HCT116 (cell line): ENCODE measurements at regions not wholly inside any gene's neighbourhood (a gene's known extent, or its start where the extent isn't known, plus 50 kb on each side); places are given as distances from the start of the nearest gene placed in this dataset.
A peak's percentile ranks its signal among the peaks of the same experiment; 100 is the strongest.

Source experiments
- ATAC-seq: fragments of 200-7000 bp; cut with Tn5 transposase; 2 replicates; pipeline ENCODE4 v1.9.1; 2020; ENCODE audit warnings: mild to moderate bottlenecking, moderate library complexity
- BruUV-seq: library from RNA; stranded (reverse); fragments of 400-500 nt; replicated peaks from 2 replicates; lab custom pipeline; 2021; lab: Mats Ljungman, UMichigan
- CTCF ChIA-PET: fragments of 300-600 bp; sonication (Branson Sonifier 250); formaldehyde crosslinking; loops from one replicate; lab custom pipeline; 2021; ENCODE audit warnings: antibody characterized with exemption; lab: Charles Lee
- POLR2A ChIA-PET: fragments of 300-600, 350-600 bp; sonication (Branson Sonifier 250); formaldehyde crosslinking; loops from one replicate; lab custom pipeline; 2021; ENCODE audit warnings: antibody characterized with exemption; lab: Charles Lee
- RAD21 ChIA-PET, 2 experiments: fragments of 300-600 bp; sonication (Branson Sonifier 250); formaldehyde crosslinking; loops; one replicate each; lab custom pipeline; 2023; ENCODE audit warnings: low total read pairs in 2 of 2; ENCODE audit not compliant: uncharacterized antibody in 2 of 2, unreplicated experiment in 2 of 2, low non-redundant PET in 1 of 2; lab: Charles Lee
- DNase-seq: peaks from one replicate; pipeline ENCODE4 v3.0.0-alpha.2; 2010; ENCODE audit warnings: low read depth, low spot score
- H2AFZ ChIP-seq: fragments of 200-600 bp; shearing (Covaris generic), sonication (generic); 2 replicates; pipeline ENCODE4 v1.6.1; 2017; ENCODE audit warnings: low read depth, mixed run types, mixed read lengths, antibody characterized with exemption, low read length; ENCODE audit not compliant: poor library complexity, severe bottlenecking
- H3K27ac ChIP-seq: 2 replicates; pipeline ENCODE4 v1.5.1; 2012; ENCODE audit warnings: low read depth, low read length
- H3K27me3 ChIP-seq: fragments of 200-600 bp; sonication (generic); 2 replicates; pipeline ENCODE4 v1.6.1; 2016; ENCODE audit warnings: mixed run types, low read length, mixed read lengths; ENCODE audit not compliant: insufficient read depth
- H3K36me3 ChIP-seq, 2 experiments: fragments of 200-500 bp in 1 of 2; fragments of 200-600 bp in 1 of 2; sonication (Bioruptor generic) in 1 of 2; sonication (generic) in 1 of 2; 2 replicates each; pipeline versions ENCODE4 v1.5.1 to v1.6.1; 2014 to 2016; ENCODE audit warnings: low read length in 2 of 2, inconsistent platforms in 1 of 2, mixed read lengths in 1 of 2, mixed run types in 1 of 2; ENCODE audit not compliant: insufficient read depth in 2 of 2, control insufficient read depth in 1 of 2
- H3K4me1 ChIP-seq, 2 experiments: fragments of 200-600 bp in 1 of 2; sonication (generic) in 1 of 2; 2 replicates each; pipeline versions ENCODE4 v1.5.1 to v1.6.1; 2012 to 2017; ENCODE audit warnings: low read length in 2 of 2, inconsistent platforms in 1 of 2, mild to moderate bottlenecking in 1 of 2, mixed read lengths in 1 of 2, mixed run types in 1 of 2, moderate library complexity in 1 of 2; ENCODE audit not compliant: insufficient read depth in 2 of 2, control insufficient read depth in 1 of 2
- H3K4me2 ChIP-seq: fragments of 200-600 bp; sonication (generic); 2 replicates; pipeline ENCODE4 v1.6.1; 2017; ENCODE audit warnings: mixed run types, low read length, mixed read lengths
- H3K4me3 ChIP-seq, 2 experiments: fragments of 200-600 bp in 1 of 2; sonication (generic) in 1 of 2; replicated peaks in 1 of 2; 2 replicates each; pipeline ENCODE4 v1.5.1; 2011 to 2016; ENCODE audit warnings: low read length in 2 of 2, control low read depth in 1 of 2, low read depth in 1 of 2, mild to moderate bottlenecking in 1 of 2, mixed read lengths in 1 of 2, mixed run types in 1 of 2
- H3K79me2 ChIP-seq: fragments of 200-600 bp; sonication (generic); 2 replicates; pipeline ENCODE4 v1.6.1; 2017; ENCODE audit warnings: mild to moderate bottlenecking, mixed run types, low read length, moderate library complexity, mixed read lengths; ENCODE audit not compliant: insufficient read depth
- H3K9ac ChIP-seq: fragments of 200-600 bp; sonication (generic); 2 replicates; pipeline ENCODE4 v1.6.1; 2016; ENCODE audit warnings: low read length, mixed read lengths
- H3K9me2 ChIP-seq: fragments of 200-600 bp; sonication (generic), shearing (Covaris generic); 2 replicates; pipeline ENCODE4 v1.6.1; 2017; ENCODE audit warnings: mixed run types, mild to moderate bottlenecking, moderate library complexity; ENCODE audit not compliant: insufficient read depth
- H3K9me3 ChIP-seq, 2 experiments: fragments of 200-500 bp in 1 of 2; fragments of 200-600 bp in 1 of 2; sonication (Bioruptor generic) in 1 of 2; sonication (generic) in 1 of 2; 2 replicates each; pipeline ENCODE4 v1.6.1; 2014 to 2017; ENCODE audit warnings: low read length in 2 of 2, mixed read lengths in 2 of 2, inconsistent platforms in 1 of 2, low read depth in 1 of 2, mild to moderate bottlenecking in 1 of 2, mixed run types in 1 of 2, moderate library complexity in 1 of 2; ENCODE audit not compliant: control insufficient read depth in 1 of 2, insufficient read depth in 1 of 2
- H4K20me1 ChIP-seq: fragments of 200-600 bp; sonication (generic), shearing (Covaris generic); 2 replicates; pipeline ENCODE4 v1.6.1; 2017; ENCODE audit warnings: mixed run types, mild to moderate bottlenecking, moderate library complexity; ENCODE audit not compliant: insufficient read depth
- ATF3 ChIP-seq: IDR thresholded peaks from 2 replicates; pipeline ENCODE4 v1.6.1; 2012
- CBX3 ChIP-seq: IDR thresholded peaks from 2 replicates; pipeline ENCODE4 v1.6.1; 2012; ENCODE audit warnings: low read depth
- CEBPB ChIP-seq: IDR thresholded peaks from 2 replicates; pipeline ENCODE4 v1.6.1; 2012; ENCODE audit warnings: low read depth
- CTCF ChIP-seq, 3 experiments: fragments of 200-600 bp in 1 of 3; sonication (generic) in 1 of 3; IDR thresholded peaks in 2 of 3; conservative IDR thresholded peaks in 1 of 3; 2 replicates each; pipeline ENCODE4 v1.5.1; 2012 to 2017; ENCODE audit warnings: low read depth in 2 of 3, low read length in 2 of 3, antibody characterized with exemption in 1 of 3, borderline replicate concordance in 1 of 3, control low read depth in 1 of 3, mild to moderate bottlenecking in 1 of 3, mixed read lengths in 1 of 3, mixed run types in 1 of 3, moderate library complexity in 1 of 3; ENCODE audit not compliant: insufficient read depth in 1 of 3
- ELF1 ChIP-seq: IDR thresholded peaks from 2 replicates; pipeline ENCODE4 v1.6.1; 2012; ENCODE audit warnings: low read depth, borderline replicate concordance
- EZH2 ChIP-seq: fragments of 200-600 bp; sonication (generic); IDR thresholded peaks from 2 replicates; pipeline ENCODE4 v1.6.1; 2017; ENCODE audit warnings: antibody characterized with exemption, mixed run types
- EZH2phosphoT487 ChIP-seq: fragments of 200-600 bp; IDR thresholded peaks from 2 replicates; pipeline ENCODE4 v1.6.1; 2018; ENCODE audit warnings: antibody characterized with exemption, borderline replicate concordance
- FOSL1 ChIP-seq: IDR thresholded peaks from 2 replicates; pipeline ENCODE4 v1.6.1; 2012; ENCODE audit warnings: low read depth
- JUND ChIP-seq: IDR thresholded peaks from 2 replicates; pipeline ENCODE4 v1.6.1; 2012
- MAX ChIP-seq: IDR thresholded peaks from 2 replicates; pipeline ENCODE4 v1.6.1; 2012
- POLR2A ChIP-seq: IDR thresholded peaks from 2 replicates; pipeline ENCODE4 v1.7.0; 2011; ENCODE audit warnings: borderline replicate concordance; ENCODE audit not compliant: insufficient read depth, insufficient read length; ENCODE audit errors: extremely low read depth
- RAD21 ChIP-seq: IDR thresholded peaks from 2 replicates; pipeline ENCODE4 v1.6.1; 2012; ENCODE audit warnings: low read depth, mild to moderate bottlenecking
- SIN3A ChIP-seq: IDR thresholded peaks from 2 replicates; pipeline ENCODE4 v1.6.1; 2012; ENCODE audit warnings: low read depth
- SRF ChIP-seq: IDR thresholded peaks from 2 replicates; pipeline ENCODE4 v1.6.1; 2012; ENCODE audit warnings: low read depth
- TCF7L2 ChIP-seq: IDR thresholded peaks from 2 replicates; pipeline ENCODE4 v1.7.0; 2011; ENCODE audit warnings: borderline replicate concordance, inconsistent platforms; ENCODE audit not compliant: insufficient read depth, insufficient read length; ENCODE audit errors: extremely low read depth
- YY1 ChIP-seq: IDR thresholded peaks from 2 replicates; pipeline ENCODE4 v1.6.1; 2011; ENCODE audit warnings: low read length, low read depth, moderate library complexity, mild to moderate bottlenecking; ENCODE audit not compliant: insufficient replicate concordance; ENCODE audit errors: extremely low read depth
- ZBTB33 ChIP-seq: IDR thresholded peaks from 2 replicates; pipeline ENCODE4 v1.6.1; 2011; ENCODE audit warnings: mild to moderate bottlenecking, low read length, moderate library complexity; ENCODE audit not compliant: insufficient replicate concordance; ENCODE audit errors: extremely low read depth
- intact Hi-C: fragments of 100-400 bp; cut with micrococcal nuclease; formaldehyde crosslinking; loops from 2 replicates; pipeline ENCODE4 v1.10.0; 2022

GRCh38 chr3:181868576-181869082, 156.9 kb downstream of the SOX2 start:
- H3K4me3 ChIP-seq, result no peak overlapping the region
- ATAC-seq, result peak; percentile 77
- H3K9me2 ChIP-seq, result no peaks in the 10 kb centered on the region
- H3K79me2 ChIP-seq, result no peaks in the 10 kb centered on the region
- H3K36me3 ChIP-seq, result no peaks in the 10 kb centered on the region
- intact Hi-C loops, result no loop called here
- no peak overlapping the region for H3K27ac ChIP-seq
- no peak overlapping the region for H2AFZ ChIP-seq
- H3K27me3 ChIP-seq, result no peaks in the 10 kb centered on the region
- no peak for TF ChIP-seq FOSL1
- no peak for TF ChIP-seq ELF1
- TF ChIP-seq CEBPB, result no peak
- peak in 2 of 3 experiments; percentile 16 to 21; a peak in 2 of 6 replicates for TF ChIP-seq CTCF (IDR thresholded peaks at IDR 0.05 in 2 of 3, conservative IDR thresholded peaks at IDR 0.05 in 1 of 3; ENCODE audit: borderline replicate concordance in 1 of 3, insufficient read depth in 1 of 3, low read depth in 2 of 3, low read length in 2 of 3)
- TF ChIP-seq YY1, result no peak
- TF ChIP-seq ATF3, result no peak
- no peak for TF ChIP-seq RAD21
- TF ChIP-seq, all 23 proteins: peak for 1
- Histone ChIP-seq H3K9ac (no peak overlapping the region), H3K9me3 (no peaks in the 10 kb centered on the region), H3K4me2 (no peak overlapping the region), H4K20me1 (no peaks in the 10 kb centered on the region), H3K4me1 (no peaks in the 10 kb centered on the region; a peak in 1 of 4 replicates)
- CTCF ChIA-PET, result no interaction called here
- peak; percentile 4 for DNase-seq
- BruUV-seq, result no TSS peak
- RAD21 ChIA-PET, result no interaction called here
- POLR2A ChIA-PET, result no interaction called here

- H3K4me3 ChIP-seq, result no peak overlapping the region
- ChIA-PET CTCF (no interaction called here), POLR2A (no interaction called here), RAD21 (no interaction called here)
- H3K36me3 ChIP-seq, result no peaks in the 10 kb centered on the region
- H3K27ac ChIP-seq, result no peak overlapping the region
- no peaks in the 10 kb centered on the region for H4K20me1 ChIP-seq
- no peaks in the 10 kb centered on the region for H3K79me2 ChIP-seq
- no peaks in the 10 kb centered on the region; a peak in 1 of 4 replicates for H3K4me1 ChIP-seq
- no peak overlapping the region for H2AFZ ChIP-seq
- no peaks in the 10 kb centered on the region for H3K9me3 ChIP-seq
- ATAC-seq, result no peak
- no peaks in the 10 kb centered on the region for H3K9me2 ChIP-seq
- no peak overlapping the region for H3K4me2 ChIP-seq
- H3K27me3 ChIP-seq, result no peaks in the 10 kb centered on the region
- DNase-seq, result no peak
- intact Hi-C loops, result no loop called here
- no TSS peak for BruUV-seq
- no peak overlapping the region for H3K9ac ChIP-seq
- TF ChIP-seq SIN3A, result no peak
- no peak for TF ChIP-seq MAX
- TF ChIP-seq EZH2phosphoT487, result no peak
- TF ChIP-seq POLR2A, result no peak
- TF ChIP-seq ATF3, result no peak
- no peak for TF ChIP-seq TCF7L2
- TF ChIP-seq ELF1, result no peak
- TF ChIP-seq ZBTB33, result no peak
- TF ChIP-seq EZH2, result no peak
- TF ChIP-seq CBX3, result no peak
- no peak for TF ChIP-seq SRF
- no peak for TF ChIP-seq YY1
- no peak for TF ChIP-seq JUND
Measured at GRCh38 chr3:181872887-181873286, 161.2 kb downstream of the SOX2 start.
